Suppressor macrophage (primary cell): ENCODE measurements at regions not wholly inside any gene's neighbourhood (a gene's known extent, or its start where the extent isn't known, plus 50 kb on each side); places are given as distances from the start of the nearest gene placed in this dataset.

Experiments used
- DNase-seq, 4 experiments: peaks; one replicate each; pipeline ENCODE4 v3.0.0-alpha.2; 2020 to 2022

- DNase-seq = no peak
Measured at GRCh38 chr12:71236133-71236660, 78.4 kb upstream of the TSPAN8 start.

GRCh38 chr12:71233083-71233482, 75.3 kb upstream of the TSPAN8 start:
- no peak for DNase-seq

GRCh38 chr12:71230542-71230941, 72.7 kb upstream of the TSPAN8 start:
- DNase-seq = no peak

GRCh38 chr12:71223139-71223538, 65.3 kb upstream of the TSPAN8 start:
- DNase-seq = no peak

- no peak for DNase-seq
Measured at GRCh38 chr12:71222436-71222835, 64.6 kb upstream of the TSPAN8 start.

- no peak for DNase-seq
Measured at GRCh38 chr12:71220260-71220659, 62.5 kb upstream of the TSPAN8 start.

- DNase-seq = no peak
Measured at GRCh38 chr12:71219224-71219623, 61.4 kb upstream of the TSPAN8 start.

- no peak for DNase-seq
Measured at GRCh38 chr12:71218616-71219015, 60.8 kb upstream of the TSPAN8 start.

- peak in 3 of 4 experiments; percentile 2 to 9 (median 4) for DNase-seq
Measured at GRCh38 chr12:71216725-71217579, 59.2 kb upstream of the TSPAN8 start.

- DNase-seq = no peak
Measured at GRCh38 chr12:71214511-71215285, 56.9 kb upstream of the TSPAN8 start.

- no peak for DNase-seq
Measured at GRCh38 chr12:71208053-71208685, 50.4 kb upstream of the TSPAN8 start.
